ENCODE measurements at regions not wholly inside any gene's neighbourhood (a gene's known extent, or its start where the extent isn't known, plus 50 kb on each side); places are given as distances from the start of the nearest gene placed in this dataset.
"Not testable (repeated sequence)": the region's sequence is repeated elsewhere in the genome, so short reads cannot be mapped to it uniquely, and the experiment has no call there.

- no peak for DNase-seq (ENCODE audit: low read depth in 2 of 2)
Measured at GRCh38 chr1:245025525-245025924, 129.3 kb upstream of the KIF26B start.

DNA sequence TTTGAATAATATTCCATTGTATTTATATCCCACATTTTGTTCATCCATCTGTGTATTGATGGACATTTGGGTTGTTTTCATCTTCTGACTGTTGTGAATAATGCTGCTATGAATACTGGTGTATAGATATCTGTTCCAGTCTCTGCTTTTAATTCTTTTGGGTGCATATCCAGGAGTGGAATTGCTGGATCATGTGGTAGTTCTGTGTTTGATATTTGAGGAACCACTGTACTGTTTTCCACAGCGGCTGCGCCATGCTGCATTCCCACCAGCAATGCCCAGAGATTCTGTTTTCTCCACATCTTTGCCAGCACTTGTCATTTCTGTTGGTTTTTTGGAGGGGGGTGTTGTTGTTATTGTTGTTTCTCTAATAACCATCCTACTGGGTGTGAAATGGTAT, 131.6 kb upstream of the KIF26B start:
- no peak for DNase-seq (ENCODE audit: low read depth in 2 of 2)

GRCh38 chr1:245019910-245020486, 134.8 kb upstream of the KIF26B start:
- DNase-seq (ENCODE audit: low read depth in 2 of 2): no peak

DNA sequence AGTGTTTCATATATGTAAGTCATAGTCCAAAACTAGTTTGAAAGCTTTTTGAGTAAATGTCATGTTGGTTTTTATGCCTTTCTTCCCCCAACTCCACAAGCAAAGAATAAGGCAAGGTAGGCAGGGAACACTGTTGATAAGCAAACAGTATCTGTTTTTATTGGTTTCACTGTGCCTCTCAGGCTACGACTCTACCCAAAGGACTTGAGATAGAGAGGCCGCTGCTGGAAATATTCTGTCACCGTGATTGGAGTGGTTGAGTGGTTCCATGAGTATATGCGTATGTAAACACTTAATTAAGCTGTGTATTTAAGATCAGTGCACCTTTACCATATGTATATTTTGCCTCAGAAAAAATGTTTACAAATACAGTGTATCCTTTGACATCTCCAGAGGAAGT, 138.1 kb upstream of the KIF26B start:
- DNase-seq (ENCODE audit: low read depth in 2 of 2): no peak

DNA sequence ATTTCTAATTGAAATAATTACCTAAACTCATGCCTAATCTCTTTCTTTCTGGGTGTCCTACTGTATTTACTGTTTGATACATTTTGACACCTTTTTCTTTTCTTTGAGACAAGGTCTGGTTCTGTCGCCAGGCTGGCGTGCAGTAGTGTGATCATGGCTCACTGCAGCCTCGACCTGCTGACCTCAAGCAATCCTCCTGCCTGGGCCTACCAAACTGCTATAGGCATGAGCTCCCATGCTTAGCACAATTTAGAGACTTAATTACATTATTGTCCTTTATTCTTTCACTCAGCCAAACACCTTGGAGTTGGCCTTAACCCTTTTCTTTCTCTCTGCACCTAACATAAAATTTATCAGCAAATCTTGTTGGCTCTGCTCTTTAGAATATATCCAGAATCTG, 139.8 kb upstream of the KIF26B start:
- DNase-seq (ENCODE audit: low read depth in 2 of 2): no peak

DNA sequence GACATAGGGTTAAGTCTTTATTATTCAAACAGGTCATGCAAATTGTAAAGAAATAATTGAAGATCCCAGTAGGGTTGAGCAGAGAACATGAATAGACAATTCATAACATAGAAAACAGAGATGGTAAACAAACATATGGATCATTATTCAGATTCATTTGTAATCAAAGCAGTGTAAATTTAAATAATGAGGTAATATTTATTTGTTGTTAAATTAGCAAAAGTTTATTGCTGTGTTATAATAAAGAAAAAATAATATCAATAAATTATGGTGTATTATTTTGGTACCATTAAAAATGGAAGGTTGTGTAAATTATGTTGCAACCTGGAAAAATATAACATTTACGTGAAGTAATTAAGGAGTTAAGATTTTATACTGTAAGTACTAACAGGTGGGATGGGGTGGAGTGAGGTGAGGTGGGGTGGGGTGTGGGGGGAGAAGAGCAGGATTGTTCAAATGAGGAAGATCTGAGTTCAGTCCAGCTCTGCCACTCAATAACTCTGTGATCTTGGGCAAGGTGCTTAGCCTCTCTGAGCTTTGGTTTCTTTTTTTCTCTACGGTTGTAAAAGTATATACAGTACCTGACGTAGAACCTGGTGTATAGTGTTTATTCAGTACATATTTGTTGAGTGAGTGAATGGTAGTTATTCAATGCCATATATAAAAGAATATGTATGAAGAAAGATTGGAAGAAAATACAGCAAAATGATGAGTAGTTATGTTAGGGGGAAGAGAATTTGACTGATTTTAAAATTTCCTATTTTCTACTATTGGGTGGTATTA, 140.3 kb upstream of the KIF26B start:
- no peak for DNase-seq (ENCODE audit: low read depth in 2 of 2)

DNA sequence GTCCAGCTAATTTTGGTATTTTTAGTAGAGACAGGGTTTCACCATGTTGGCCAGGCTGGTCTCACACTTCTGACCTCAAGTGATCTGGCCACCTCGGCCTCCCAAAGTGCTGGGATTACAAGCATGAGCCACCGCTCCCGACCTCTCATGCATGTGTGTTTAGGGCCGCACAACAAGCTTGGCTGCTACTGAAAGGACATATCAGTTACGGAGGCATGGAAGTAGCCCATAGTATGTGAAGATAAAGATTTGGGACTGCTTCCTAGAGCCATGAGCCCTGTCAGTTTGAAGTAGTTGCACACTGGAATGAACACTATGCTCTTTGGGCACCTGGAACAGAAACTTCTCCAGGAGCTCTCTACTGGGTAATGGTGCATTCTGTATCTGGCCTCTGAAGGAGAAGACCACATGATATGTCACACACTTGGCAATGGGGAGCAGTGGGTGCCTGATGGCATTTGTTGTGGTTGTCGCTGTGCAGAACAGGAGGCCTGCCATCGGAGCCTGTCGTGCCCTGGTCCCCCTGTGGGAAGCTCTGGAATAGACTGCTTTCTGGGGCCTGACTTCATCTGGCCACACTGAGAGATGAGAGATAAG, 144.7 kb upstream of the KIF26B start:
- no peak for DNase-seq (ENCODE audit: low read depth in 2 of 2)

- no peak for DNase-seq (ENCODE audit: low read depth in 2 of 2)
Measured at GRCh38 chr1:245008761-245009160, 144.4 kb upstream of the HNRNPU start.

- DNase-seq (ENCODE audit: low read depth in 2 of 2): no peak
Measured at GRCh38 chr1:245007852-245008251, 143.5 kb upstream of the HNRNPU start.

GRCh38 chr1:245003246-245003645, 138.9 kb upstream of the HNRNPU start:
- no peak for DNase-seq (ENCODE audit: low read depth in 2 of 2)

DNA sequence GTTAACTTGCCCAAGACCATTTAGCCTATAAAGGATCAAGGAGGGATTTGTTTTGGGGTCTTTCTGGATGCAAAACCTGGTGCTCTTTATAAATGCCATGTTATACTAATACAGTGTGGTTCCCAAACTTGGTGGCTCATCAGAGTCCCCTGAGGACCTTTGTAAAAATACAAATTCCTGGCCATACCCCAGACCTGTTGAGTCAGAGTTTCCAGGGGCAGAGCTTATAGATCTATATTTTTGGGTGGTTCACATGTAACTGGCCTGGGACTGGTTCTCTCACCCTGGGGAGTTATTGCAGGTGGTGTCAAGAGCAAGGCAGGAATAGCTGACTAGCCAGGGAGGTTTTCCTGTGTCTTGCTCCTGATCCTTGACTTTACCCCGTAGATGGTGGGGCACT, 136.9 kb upstream of the HNRNPU start:
- no peak for DNase-seq (ENCODE audit: low read depth in 2 of 2)

- DNase-seq (ENCODE audit: low read depth in 2 of 2): no peak
Measured at GRCh38 chr1:245000872-245001188, 136.5 kb upstream of the HNRNPU start.

- not testable (repeated sequence) for DNase-seq (ENCODE audit: low read depth in 2 of 2)
Measured at GRCh38 chr1:244999644-245000043, 135.3 kb upstream of the HNRNPU start.

DNA sequence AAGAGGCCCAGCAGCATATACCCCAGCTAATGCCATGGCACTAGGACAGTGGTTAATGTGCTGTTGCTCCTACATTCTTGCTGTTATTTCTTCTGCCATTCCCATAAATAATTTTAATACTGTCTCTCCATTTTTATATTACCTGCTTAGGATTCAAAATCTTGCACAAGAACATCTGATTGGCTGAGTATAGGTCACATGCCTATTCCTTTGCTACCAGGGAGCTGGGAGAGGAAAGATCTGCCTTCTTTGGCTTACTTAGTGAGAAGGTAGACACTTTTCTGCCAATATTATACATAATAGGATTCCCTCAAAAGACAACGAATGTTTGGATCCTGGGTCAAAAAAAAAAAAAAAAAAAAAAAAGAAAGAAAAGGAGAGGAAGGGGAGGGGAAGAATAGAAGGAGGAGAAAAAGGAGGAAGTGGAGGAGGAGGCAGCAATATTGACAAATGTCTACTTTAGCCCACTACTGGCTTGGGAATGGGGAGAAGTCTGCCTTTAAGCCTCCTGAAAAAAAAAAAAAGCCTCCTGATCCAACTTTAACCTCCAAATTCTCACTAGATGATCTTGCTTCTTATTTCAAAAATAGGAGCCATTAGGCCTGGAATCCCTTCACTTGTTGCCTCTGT, 134.5 kb upstream of the HNRNPU start:
- DNase-seq (ENCODE audit: low read depth in 2 of 2): no peak

DNA sequence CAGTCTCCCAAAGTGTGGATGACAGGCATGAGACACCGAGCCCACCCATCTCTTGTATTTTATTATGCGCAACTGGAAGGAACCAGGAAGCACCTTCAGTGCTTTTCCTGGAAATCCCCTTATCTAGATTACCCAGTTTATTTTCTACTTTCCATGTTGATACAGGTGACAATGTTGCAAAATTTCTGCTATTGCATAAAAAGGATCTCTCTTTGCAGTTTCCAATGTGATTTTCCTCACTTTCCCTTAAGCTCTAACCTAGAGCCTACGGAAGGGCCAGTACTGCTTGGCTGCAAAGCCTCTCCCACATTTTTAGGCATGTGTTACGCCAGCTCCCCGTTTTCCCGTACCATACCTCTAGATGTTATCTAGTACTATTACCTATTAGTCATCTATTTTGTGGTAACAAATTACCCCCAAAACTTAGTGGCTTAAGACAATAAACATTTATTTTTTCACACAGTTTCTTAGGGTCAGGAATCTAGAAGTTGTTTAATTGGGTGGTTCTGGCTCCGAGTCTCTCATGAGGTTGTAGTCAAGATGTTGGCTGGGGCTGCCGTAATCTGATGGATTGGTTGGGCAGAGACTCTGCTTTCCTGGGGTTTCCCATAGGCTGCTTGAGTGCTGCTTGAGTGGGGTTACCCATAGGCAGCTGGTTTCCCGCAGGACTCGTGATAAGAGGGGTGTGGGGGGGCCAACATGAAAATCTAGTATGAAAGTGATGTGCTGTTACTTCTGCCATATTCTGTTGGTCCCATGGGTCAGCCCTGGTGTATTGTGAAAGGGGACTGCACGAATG, 131.5 kb upstream of the HNRNPU start:
- no peak for DNase-seq (ENCODE audit: low read depth in 2 of 2)

DNA sequence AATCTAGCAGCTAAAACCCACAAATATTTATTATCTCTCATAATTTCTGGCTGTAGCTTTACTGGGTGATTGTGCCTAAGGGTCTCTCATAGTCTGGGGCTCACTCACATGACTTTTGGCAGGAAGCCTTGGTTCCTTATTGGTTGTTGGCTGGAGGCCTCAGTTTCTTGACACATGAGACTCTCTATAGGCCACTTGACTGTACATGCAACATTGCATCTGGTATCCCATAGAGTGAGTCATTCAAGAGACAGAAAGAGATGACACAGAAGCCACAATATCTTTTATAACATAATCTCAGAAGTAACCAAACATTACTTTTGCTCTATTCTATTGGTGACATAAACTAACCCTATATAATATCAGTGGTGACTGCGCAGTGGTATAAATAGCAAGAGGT, 128.5 kb upstream of the HNRNPU start:
- no peak for DNase-seq (ENCODE audit: low read depth in 2 of 2)

- no peak for DNase-seq (ENCODE audit: low read depth in 2 of 2)
Measured at GRCh38 chr1:244989813-244990212, 125.5 kb upstream of the HNRNPU start.

GRCh38 chr1:244988521-244988920, 124.2 kb upstream of the HNRNPU start:
- no peak for DNase-seq (ENCODE audit: low read depth in 2 of 2)

DNA sequence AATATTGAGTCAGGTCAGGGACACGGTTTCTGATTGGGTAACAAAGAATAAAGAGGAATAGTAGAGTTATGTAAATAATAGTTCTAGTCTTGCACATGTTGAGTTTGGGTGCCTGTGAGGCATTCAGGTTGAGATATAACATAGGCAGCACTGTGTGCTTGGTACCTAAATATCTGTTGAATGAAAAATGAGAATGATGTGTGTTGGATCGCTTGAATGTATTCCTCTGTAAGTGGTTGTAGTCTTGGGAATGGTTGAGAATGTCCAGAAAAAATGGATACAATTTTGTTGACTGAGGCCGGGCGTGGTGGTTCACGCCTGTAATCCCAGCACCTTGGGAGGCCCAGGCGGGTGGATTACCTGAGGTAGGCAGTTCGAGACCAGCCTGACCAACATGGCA, 116.3 kb upstream of the HNRNPU start:
- DNase-seq (ENCODE audit: low read depth in 2 of 2): no peak

GRCh38 chr1:244974550-244974949, 110.2 kb upstream of the HNRNPU start:
- no peak for DNase-seq (ENCODE audit: low read depth in 2 of 2)

- DNase-seq (ENCODE audit: low read depth in 2 of 2): no peak
Measured at GRCh38 chr1:244974106-244974505, 109.8 kb upstream of the HNRNPU start.

GRCh38 chr1:244971552-244972216, 107.3 kb upstream of the HNRNPU start:
- no peak for DNase-seq (ENCODE audit: low read depth in 2 of 2)

Data from stimulated activated CD8-positive, alpha-beta memory T cell treated with anti-CD3 and anti-CD28 coated beads, Interleukin-15, amount 100 ng/mL, for 4 hours (primary cell).